HG02642 (cell line): ENCODE measurements at regions not wholly inside any gene's neighbourhood (a gene's known extent, or its start where the extent isn't known, plus 50 kb on each side); places are given as distances from the start of the nearest gene placed in this dataset.
A peak's percentile ranks its signal among the peaks of the same experiment; 100 is the strongest.

ENCODE experiments used
- ATAC-seq: cut with Tn5 transposase; IDR thresholded peaks from one replicate; pipeline ENCODE4 v1.9.1; 2021; ENCODE audit warnings: mild to moderate bottlenecking; ENCODE audit not compliant: unreplicated experiment, poor library complexity

GRCh38 chr7:145331522-145331921, 495.7 kb upstream of the TPK1 start:
- no peak for ATAC-seq

GRCh38 chr7:145331076-145331475, 495.2 kb upstream of the TPK1 start:
- no peak for ATAC-seq

GRCh38 chr7:145327646-145328045, 491.8 kb upstream of the TPK1 start:
- no peak for ATAC-seq

- ATAC-seq: no peak
Measured at GRCh38 chr7:145324081-145324480, 488.2 kb upstream of the TPK1 start.

- ATAC-seq: no peak
Measured at GRCh38 chr7:145313551-145313950, 477.7 kb upstream of the TPK1 start.

GRCh38 chr7:145293754-145294153, 457.9 kb upstream of the TPK1 start:
- ATAC-seq: no peak

GRCh38 chr7:145293228-145293701, 457.4 kb upstream of the TPK1 start:
- no peak for ATAC-seq

- no peak for ATAC-seq
Measured at GRCh38 chr7:145289384-145289783, 453.5 kb upstream of the TPK1 start.

- no peak for ATAC-seq
Measured at GRCh38 chr7:145276118-145276517, 440.3 kb upstream of the TPK1 start.

GRCh38 chr7:145269418-145270161, 433.7 kb upstream of the TPK1 start:
- no peak for ATAC-seq

- ATAC-seq: no peak
Measured at GRCh38 chr7:145265180-145265579, 429.3 kb upstream of the TPK1 start.

- ATAC-seq: peak; percentile 63
Measured at GRCh38 chr7:145263886-145264285, 428.0 kb upstream of the TPK1 start.

- no peak for ATAC-seq
Measured at GRCh38 chr7:145252031-145252430, 416.2 kb upstream of the TPK1 start.

- no peak for ATAC-seq
Measured at GRCh38 chr7:145224775-145225174, 388.9 kb upstream of the TPK1 start.

- no peak for ATAC-seq
Measured at GRCh38 chr7:145219461-145219860, 383.6 kb upstream of the TPK1 start.

GRCh38 chr7:145216866-145217265, 381.0 kb upstream of the TPK1 start:
- ATAC-seq: no peak

GRCh38 chr7:145212050-145212449, 376.2 kb upstream of the TPK1 start:
- no peak for ATAC-seq

- no peak for ATAC-seq
Measured at GRCh38 chr7:145211211-145211610, 375.4 kb upstream of the TPK1 start.

- no peak for ATAC-seq
Measured at GRCh38 chr7:145193951-145194350, 358.1 kb upstream of the TPK1 start.

GRCh38 chr7:145184956-145185355, 349.1 kb upstream of the TPK1 start:
- no peak for ATAC-seq

- ATAC-seq: no peak
Measured at GRCh38 chr7:145183069-145183468, 347.2 kb upstream of the TPK1 start.

GRCh38 chr7:145175366-145175765, 339.5 kb upstream of the TPK1 start:
- no peak for ATAC-seq
